Islet of Langerhans (tissue), 1 donor: ENCODE measurements at regions not wholly inside any gene's neighbourhood (a gene's known extent, or its start where the extent isn't known, plus 50 kb on each side); places are given as distances from the start of the nearest gene placed in this dataset.

ENCODE experiments used
- FAIRE-seq: peaks from one replicate; lab custom pipeline; 2011; peaks lifted over from hg19 to GRCh38; lab: Jason Lieb, UNC

DNA sequence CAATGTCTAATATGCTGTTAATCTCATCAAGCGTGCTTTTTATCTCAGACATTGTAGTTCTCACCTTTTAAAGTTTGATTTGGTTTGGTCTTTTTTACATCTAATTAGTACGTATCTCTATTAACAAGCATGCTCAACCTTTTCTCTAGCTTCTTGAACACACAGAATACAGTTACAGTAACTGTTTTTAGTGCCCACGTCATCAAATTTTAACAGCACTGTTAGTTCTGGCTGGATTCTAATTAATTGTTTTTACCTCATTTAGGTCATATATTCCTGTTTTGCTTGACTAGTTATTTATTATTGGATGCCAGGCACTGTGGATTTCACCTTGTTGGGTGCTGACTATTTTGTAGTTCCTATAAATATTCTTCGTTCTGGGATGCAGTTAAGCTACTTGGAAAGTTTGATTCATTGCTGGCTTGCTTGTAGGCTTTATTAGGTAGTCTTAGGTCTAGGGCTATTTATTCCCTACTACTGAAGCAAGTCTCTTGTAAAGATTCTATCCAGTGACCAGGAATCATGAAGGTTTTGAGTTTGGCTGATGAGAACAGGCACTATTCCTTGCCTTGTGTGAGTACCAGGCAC lies 263.0 kb downstream of the ETAA1 start:
- FAIRE-seq = no peak

GRCh38 chr2:67660871-67661270 lies 263.7 kb downstream of the ETAA1 start:
- FAIRE-seq = no peak

DNA sequence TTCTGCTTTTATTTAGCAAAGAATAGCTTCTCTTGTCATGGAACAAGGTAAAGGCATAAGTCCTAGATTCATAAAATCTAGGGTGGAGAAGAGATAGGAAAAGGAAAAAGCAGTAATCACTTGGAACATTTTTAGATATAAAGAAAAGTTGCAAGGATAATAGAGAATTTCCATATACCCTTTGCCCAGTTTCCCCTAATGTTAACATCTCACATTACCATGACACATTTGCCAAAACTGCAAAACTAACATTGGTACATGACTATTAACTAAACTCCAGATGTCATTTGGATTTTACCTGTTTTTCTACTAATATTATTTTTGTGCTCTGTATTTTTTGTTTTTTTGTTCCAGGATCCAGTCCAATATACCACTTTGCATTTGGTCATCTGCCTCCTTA lies 265.1 kb downstream of the ETAA1 start:
- no peak for FAIRE-seq

- no peak for FAIRE-seq
Measured at GRCh38 chr2:67663776-67664175, 266.6 kb downstream of the ETAA1 start.

- FAIRE-seq = no peak
Measured at GRCh38 chr2:67666386-67667053, 269.4 kb downstream of the ETAA1 start.

- no peak for FAIRE-seq
Measured at GRCh38 chr2:67667054-67667908, 270.1 kb downstream of the ETAA1 start.

DNA sequence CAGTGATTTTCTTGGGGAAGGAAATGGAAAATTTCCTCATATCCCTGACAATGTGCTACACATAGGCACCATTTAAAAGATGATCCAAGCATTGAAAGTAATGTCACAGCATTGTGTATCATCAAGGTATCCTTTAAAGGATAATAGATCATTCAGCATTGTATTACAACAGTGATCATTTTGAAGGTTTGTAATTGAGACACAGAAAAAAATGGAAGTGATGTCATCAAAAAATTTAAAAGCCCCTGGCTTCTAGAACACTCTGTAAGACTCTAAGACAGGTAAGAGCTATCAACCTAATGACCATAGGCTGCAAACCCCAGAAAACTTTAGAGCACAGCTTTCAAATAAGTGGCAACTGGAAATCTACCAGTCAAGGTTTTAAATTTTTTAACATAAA lies 271.4 kb downstream of the ETAA1 start:
- FAIRE-seq = no peak

DNA sequence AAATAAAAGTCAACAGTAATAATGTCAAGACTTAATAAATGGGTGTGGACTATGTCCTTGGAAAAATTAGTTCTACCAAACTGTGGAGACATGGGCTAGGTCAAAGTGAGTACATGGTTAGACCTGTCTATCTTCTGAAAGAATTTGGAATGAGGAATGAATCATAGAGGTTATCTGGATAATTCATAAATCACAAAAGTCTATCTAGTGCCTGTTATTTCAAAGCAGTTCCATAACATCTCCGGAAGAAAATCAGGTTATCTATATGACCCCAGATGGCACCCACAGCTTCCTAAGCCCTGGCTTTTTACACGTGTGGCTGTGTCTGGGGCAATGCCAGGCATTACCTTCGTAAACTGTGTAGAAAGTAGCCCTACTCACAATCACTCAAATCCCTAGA lies 272.0 kb downstream of the ETAA1 start:
- FAIRE-seq = no peak

- FAIRE-seq = no peak
Measured at GRCh38 chr2:67669766-67670165, 272.6 kb downstream of the ETAA1 start.

DNA sequence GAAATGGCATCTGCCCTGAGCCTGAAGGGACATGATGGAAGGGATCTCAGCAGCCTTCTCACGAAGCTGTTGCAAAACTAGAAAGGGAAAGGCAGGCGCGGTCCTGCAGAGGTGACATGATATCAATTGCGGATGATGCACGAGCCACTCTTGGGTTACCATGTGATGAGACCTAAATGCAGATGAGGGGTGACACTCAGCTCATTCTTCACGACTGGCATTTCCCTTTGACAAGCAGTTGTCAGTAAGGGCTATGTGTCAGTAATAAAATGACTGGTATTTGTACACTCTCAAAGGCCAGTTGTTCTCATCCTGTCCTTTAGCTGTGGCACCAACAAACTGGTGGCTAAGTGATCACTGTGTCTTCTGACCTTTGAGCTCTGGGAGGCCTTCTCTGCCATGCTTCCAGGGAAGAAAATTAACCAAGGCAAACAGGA lies 273.6 kb downstream of the ETAA1 start:
- no peak for FAIRE-seq

DNA sequence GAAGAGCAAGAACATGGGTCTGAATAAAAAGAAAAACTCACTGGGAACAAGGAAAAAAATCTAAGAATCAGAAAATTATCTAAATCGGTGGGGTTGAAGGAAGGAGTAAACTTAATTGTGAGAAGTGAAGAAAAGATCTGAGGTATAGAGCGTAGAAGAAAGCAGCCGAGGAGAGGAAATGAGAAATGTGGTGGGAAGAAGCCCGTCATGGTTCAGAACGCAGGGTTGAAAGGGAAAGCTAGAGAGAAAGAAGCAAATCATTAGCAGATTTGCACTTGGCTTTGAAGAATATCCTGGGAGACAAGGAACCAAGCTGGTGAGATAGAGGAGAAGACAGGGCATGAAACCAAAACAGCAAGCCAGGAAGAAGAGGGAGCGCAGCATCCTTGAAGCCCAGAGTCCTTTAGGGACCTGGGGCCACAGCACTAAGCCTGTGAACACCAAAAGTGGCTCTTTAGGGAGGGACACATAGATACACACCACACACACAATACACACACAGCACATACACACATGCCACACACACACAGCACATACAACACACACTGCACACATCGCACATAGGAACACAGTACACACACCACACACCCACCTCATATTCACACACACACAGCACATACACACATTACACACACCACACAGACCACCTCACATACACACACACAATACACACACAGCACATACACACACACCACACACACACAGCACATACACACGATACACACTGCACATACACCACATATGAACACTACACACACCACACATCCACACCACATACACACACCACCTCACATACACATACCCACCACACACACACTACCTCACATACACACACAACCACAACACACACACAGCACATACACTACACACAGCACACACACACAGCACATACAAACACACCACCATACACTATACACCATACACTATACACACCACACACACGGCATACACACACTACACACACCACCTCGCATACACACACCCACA lies 274.6 kb downstream of the ETAA1 start:
- no peak for FAIRE-seq

- FAIRE-seq = no peak
Measured at GRCh38 chr2:67674668-67675067, 277.5 kb downstream of the ETAA1 start.

- FAIRE-seq = no peak
Measured at GRCh38 chr2:67684991-67685390, 287.9 kb downstream of the ETAA1 start.

- no peak for FAIRE-seq
Measured at GRCh38 chr2:67686254-67686653, 289.1 kb downstream of the ETAA1 start.

DNA sequence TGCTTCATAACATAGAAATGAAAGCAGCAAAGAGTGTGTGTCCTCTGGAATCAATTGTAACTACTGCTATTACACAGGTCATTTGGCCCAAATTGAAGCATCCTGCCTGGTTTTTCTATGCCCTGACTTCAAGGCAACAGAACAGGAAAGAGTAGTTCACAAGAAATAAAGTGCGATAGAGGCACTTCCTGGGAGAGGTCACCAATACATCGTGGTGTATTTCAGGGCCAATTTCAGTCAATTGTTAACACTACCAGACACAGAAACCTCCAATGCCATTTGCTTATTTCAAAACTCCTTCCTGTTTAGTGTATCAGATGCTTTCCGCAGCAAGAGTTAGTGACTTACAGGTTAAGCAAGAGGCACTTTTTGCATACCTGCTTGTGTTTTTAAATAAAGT lies 292.1 kb downstream of the ETAA1 start:
- FAIRE-seq = no peak

GRCh38 chr2:67689651-67690050 lies 292.5 kb downstream of the ETAA1 start:
- no peak for FAIRE-seq

DNA sequence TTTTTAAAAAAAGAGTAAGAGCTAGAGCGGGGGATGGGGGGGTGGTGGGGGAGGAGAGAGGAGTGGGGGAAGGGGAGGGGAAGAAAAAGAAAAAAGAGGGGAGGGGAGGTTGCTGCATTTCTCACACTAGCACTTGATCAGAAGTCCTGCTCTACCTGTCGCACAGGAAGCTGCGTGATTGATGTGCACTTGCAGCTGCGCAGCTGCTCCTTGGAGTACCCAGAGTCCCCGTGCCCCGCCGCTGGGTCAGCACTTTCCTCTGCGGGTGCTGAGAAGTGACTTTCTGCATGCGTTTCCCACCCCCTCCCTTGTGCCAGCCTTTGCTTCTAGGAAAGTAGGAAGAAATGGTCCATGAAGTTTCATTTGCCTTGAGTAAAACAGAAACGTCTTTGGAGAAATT lies 297.3 kb downstream of the ETAA1 start:
- no peak for FAIRE-seq

DNA sequence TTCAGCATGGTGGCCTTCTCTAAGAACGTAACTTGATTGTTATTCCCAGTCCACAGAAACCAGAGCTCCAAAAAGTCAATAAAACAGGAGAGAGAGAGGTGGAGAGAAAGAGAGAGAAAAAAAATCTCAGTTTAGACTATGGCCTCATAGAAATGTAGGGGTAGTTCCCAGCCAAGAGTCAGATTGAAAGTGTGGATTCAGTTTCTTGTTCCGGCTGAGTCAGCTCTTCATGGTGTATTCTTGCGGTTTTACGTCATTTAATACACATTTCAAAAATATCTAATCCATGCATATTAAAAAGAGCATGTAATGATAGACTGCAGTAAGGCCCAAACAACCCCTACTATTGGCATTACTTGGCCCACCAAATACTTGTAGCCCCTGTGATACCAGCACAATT lies 303.9 kb downstream of the ETAA1 start:
- no peak for FAIRE-seq

- no peak for FAIRE-seq
Measured at GRCh38 chr2:67702284-67702683, 305.2 kb downstream of the ETAA1 start.

GRCh38 chr2:67702937-67703336 lies 305.8 kb downstream of the ETAA1 start:
- no peak for FAIRE-seq

DNA sequence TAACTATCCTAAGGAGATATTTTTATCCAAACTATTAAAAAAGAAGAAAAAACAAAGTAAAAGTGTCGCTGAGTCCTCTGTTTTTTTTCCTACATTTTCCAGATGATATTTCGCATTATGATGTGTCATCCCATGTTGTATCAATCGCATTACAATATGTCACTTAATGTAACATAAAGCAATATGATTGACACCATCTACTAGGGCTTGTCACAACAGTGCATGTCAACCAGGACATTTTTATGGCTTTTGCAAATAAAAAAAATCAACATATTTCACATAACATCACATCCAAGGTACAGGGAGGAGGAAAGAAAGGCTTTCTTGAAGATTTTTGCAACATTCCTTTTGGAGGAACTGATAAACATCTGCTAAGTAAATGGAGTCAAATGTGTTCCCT lies 308.9 kb downstream of the ETAA1 start:
- FAIRE-seq = no peak

- no peak for FAIRE-seq
Measured at GRCh38 chr2:67707896-67708295, 310.8 kb downstream of the ETAA1 start.
